GM12878 (cell line): ENCODE measurements at regions not wholly inside any gene's neighbourhood (a gene's known extent, or its start where the extent isn't known, plus 50 kb on each side); places are given as distances from the start of the nearest gene placed in this dataset.

Experiments
- ATAC-seq: fragments of 200-7000 bp; cut with Tn5 transposase; 3 replicates; pipeline ENCODE4 v1.9.1; 2020; ENCODE audit warnings: mild to moderate bottlenecking, moderate library complexity
- BruUV-seq: library from RNA; stranded (reverse); fragments of 400-500 nt; replicated peaks from 2 replicates; lab custom pipeline; 2021; lab: Mats Ljungman, UMichigan
- CTCF ChIA-PET: fragments of 300-600 bp; sonication (Branson Sonifier 250); formaldehyde crosslinking; extraction: SDS; loops from one replicate; lab custom pipeline; 2021; ENCODE audit warnings: inconsistent platforms; lab: Yijun Ruan, JAX
- POLR2A ChIA-PET: fragments of 350-600 bp; formaldehyde crosslinking; extraction: SDS; loops from one replicate; lab custom pipeline; 2021; ENCODE audit warnings: inconsistent platforms; lab: Charles Lee
- RAD21 ChIA-PET: fragments of 300-600 bp; sonication (Branson Sonifier 250); formaldehyde crosslinking; loops from one replicate; lab custom pipeline; 2023; ENCODE audit warnings: antibody characterized with exemption; ENCODE audit not compliant: unreplicated experiment; lab: Charles Lee
- SMC1A ChIA-PET: fragments of 300-600 bp; sonication (Branson Sonifier 250); formaldehyde crosslinking; loops from one replicate; lab custom pipeline; 2023; ENCODE audit not compliant: unreplicated experiment, uncharacterized antibody; lab: Charles Lee
- DNase-seq: peaks from one replicate; pipeline ENCODE4 v3.0.0-alpha.2; 2011; ENCODE audit warnings: low read depth, low spot score
- FAIRE-seq: peaks from 3 replicates; lab custom pipeline; 2011; peaks lifted over from hg19 to GRCh38; lab: Jason Lieb, UNC
- H2AFZ ChIP-seq: 2 replicates; pipeline ENCODE4 v1.6.0; 2011; ENCODE audit warnings: low read depth, low read length, control low read depth; ENCODE audit not compliant: control insufficient read depth
- H3K27ac ChIP-seq: 2 replicates; pipeline ENCODE4 v1.5.1; 2011; ENCODE audit warnings: control low read depth; ENCODE audit not compliant: control insufficient read depth, insufficient read depth
- H3K27me3 ChIP-seq, 2 experiments: replicated peaks in 1 of 2; 2 replicates each; pipeline versions ENCODE4 v1.6.0 to v1.6.1; 2011; ENCODE audit warnings: low read length in 1 of 2; ENCODE audit not compliant: control insufficient read depth in 2 of 2, insufficient read depth in 2 of 2
- H3K36me3 ChIP-seq, 2 experiments: 2 replicates each; pipeline ENCODE4 v1.5.1; 2011; ENCODE audit warnings: low read length in 1 of 2; ENCODE audit not compliant: control insufficient read depth in 2 of 2, insufficient read depth in 2 of 2
- H3K4me1 ChIP-seq: 2 replicates; pipeline ENCODE4 v1.6.1; 2011; ENCODE audit warnings: mild to moderate bottlenecking, low read length, moderate library complexity, mixed read lengths; ENCODE audit not compliant: control insufficient read depth, insufficient read depth
- H3K4me2 ChIP-seq: 2 replicates; pipeline ENCODE4 v1.6.0; 2011; ENCODE audit warnings: control low read depth; ENCODE audit not compliant: control insufficient read depth, insufficient read depth
- H3K4me3 ChIP-seq: fragments of 200-600 bp; sonication (generic); 2 replicates; pipeline ENCODE4 v1.5.1; 2016
- H3K79me2 ChIP-seq: 2 replicates; pipeline ENCODE4 v1.6.0; 2011; ENCODE audit warnings: low read length; ENCODE audit not compliant: control insufficient read depth, insufficient read depth
- H3K9ac ChIP-seq: 2 replicates; pipeline ENCODE4 v1.8.0; 2011; ENCODE audit warnings: low read length, control low read depth, mixed read lengths; ENCODE audit not compliant: control insufficient read depth, insufficient read depth
- H3K9me3 ChIP-seq: replicated peaks from 3 replicates; pipeline ENCODE4 v1.5.1; 2011; ENCODE audit warnings: mild to moderate bottlenecking, low read length; ENCODE audit not compliant: control insufficient read depth, insufficient read depth
- H4K20me1 ChIP-seq: 2 replicates; pipeline ENCODE4 v1.6.0; 2011; ENCODE audit not compliant: control insufficient read depth, insufficient read depth
- BCL11A ChIP-seq: IDR thresholded peaks from 2 replicates; pipeline ENCODE4 v1.6.1; 2011; ENCODE audit warnings: low read depth, low read length
- BMI1 ChIP-seq: fragments of 450-650 bp; IDR thresholded peaks from 2 replicates; pipeline ENCODE4 v1.6.1; 2016; ENCODE audit warnings: mild to moderate bottlenecking, moderate library complexity, borderline replicate concordance
- CREM ChIP-seq: IDR thresholded peaks from 2 replicates; pipeline ENCODE4 v1.6.1; 2014; ENCODE audit warnings: antibody characterized with exemption, low read depth
- HDAC6 ChIP-seq: fragments of 200-600 bp; sonication (generic); IDR thresholded peaks from one replicate; pipeline ENCODE4 v1.8.0; 2017; ENCODE audit warnings: antibody characterized with exemption; ENCODE audit not compliant: unreplicated experiment
- MTA2 ChIP-seq: fragments of 450-650 bp; IDR thresholded peaks from 2 replicates; pipeline ENCODE4 v1.6.1; 2016; ENCODE audit warnings: low read depth, mild to moderate bottlenecking, moderate library complexity
- MXI1 ChIP-seq: fragments of 150-350 bp; IDR thresholded peaks from 2 replicates; pipeline ENCODE4 v1.6.1; 2011; ENCODE audit warnings: low read depth, mild to moderate bottlenecking, inconsistent platforms, low read length, improper control_type of control experiment
- NRF1 ChIP-seq: conservative IDR thresholded peaks from 2 replicates; pipeline ENCODE4 v1.6.1; 2011; ENCODE audit warnings: mild to moderate bottlenecking, low read depth, low read length, improper control_type of control experiment
- POU2F2 ChIP-seq: IDR thresholded peaks from 3 replicates; pipeline ENCODE4 v1.6.1; 2011; ENCODE audit warnings: low read depth, mild to moderate bottlenecking, low read length, borderline replicate concordance
- RAD21 ChIP-seq: IDR thresholded peaks from 2 replicates; pipeline ENCODE4 v1.6.1; 2011; ENCODE audit warnings: mild to moderate bottlenecking, low read depth, low read length, moderate library complexity; ENCODE audit not compliant: insufficient read depth
- RAD51 ChIP-seq: fragments of 450-650 bp; IDR thresholded peaks from 2 replicates; pipeline ENCODE4 v1.6.1; 2016; ENCODE audit warnings: moderate library complexity, mild to moderate bottlenecking, inconsistent platforms
- SREBF2 ChIP-seq: IDR thresholded peaks from 2 replicates; pipeline ENCODE4 v1.6.1; 2012; ENCODE audit warnings: mild to moderate bottlenecking, low read length
- STAT1 ChIP-seq: fragments of 450-650 bp; conservative IDR thresholded peaks from 2 replicates; pipeline ENCODE4 v1.6.1; 2014; ENCODE audit warnings: antibody characterized with exemption, mild to moderate bottlenecking
- WRNIP1 ChIP-seq: IDR thresholded peaks from 2 replicates; pipeline ENCODE4 v1.6.1; 2011; ENCODE audit warnings: low read depth, low read length, improper control_type of control experiment, borderline replicate concordance
- ZBTB40 ChIP-seq: fragments of 450-650 bp; IDR thresholded peaks from 2 replicates; pipeline ENCODE4 v1.6.1; 2016; ENCODE audit warnings: mild to moderate bottlenecking, moderate library complexity, borderline replicate concordance
- ZNF217 ChIP-seq: fragments of 450-650 bp; IDR thresholded peaks from 2 replicates; pipeline ENCODE4 v1.6.1; 2017; ENCODE audit warnings: antibody characterized with exemption, mild to moderate bottlenecking
- ZNF384 ChIP-seq: IDR thresholded peaks from 2 replicates; pipeline ENCODE4 v1.6.1; 2012; ENCODE audit warnings: low read depth, mild to moderate bottlenecking, low read length, improper control_type of control experiment, borderline replicate concordance
- ZNF622 ChIP-seq: fragments of 450-650 bp; IDR thresholded peaks from 2 replicates; pipeline ENCODE4 v1.6.1; 2017; ENCODE audit warnings: mild to moderate bottlenecking, inconsistent platforms
- WGBS: methylation state at CpG from one replicate; pipeline ENCODE4 v1.1.6; 2016; ENCODE audit warnings: low lambda C conversion rate; ENCODE audit not compliant: insufficient replicate concordance, insufficient coverage; ENCODE audit errors: missing lambda C conversion rate; 5-methylcytosine and 5-hydroxymethylcytosine counted together
- in situ Hi-C: fragments of 300-500 bp; cut with MboI; formaldehyde crosslinking; loops from 9 replicates; pipeline ENCODE4 v1.14.3; 2018; ENCODE audit warnings: mixed read lengths
- intact Hi-C: fragments of 100-400 bp; cut with micrococcal nuclease; formaldehyde crosslinking; loops from one replicate; pipeline ENCODE4 v1.14.2; 2022; ENCODE audit not compliant: unreplicated experiment

GRCh38 chr4:24071612-24072372 lies 181.9 kb upstream of the PPARGC1A start:
- Histone ChIP-seq H3K9ac (no peak overlapping the region), H3K4me1 (no peaks in the 10 kb centered on the region), H3K4me2 (no peak overlapping the region), H4K20me1 (no peaks in the 10 kb centered on the region), H3K79me2 (no peaks in the 10 kb centered on the region), H3K36me3 (no peaks in the 10 kb centered on the region), H2AFZ (no peak overlapping the region), H3K9me3 (no peaks in the 10 kb centered on the region), H3K27ac (no peak overlapping the region), H3K27me3 (no peaks in the 10 kb centered on the region), H3K4me3 (no peak overlapping the region)
- DNase-seq (no peak), FAIRE-seq (no peak), ATAC-seq (no peak)
- ChIA-PET SMC1A (no interaction called here), CTCF (no interaction called here), RAD21 (no interaction called here), POLR2A (interaction anchor here (0.6 kb wide), 1 partner anchor 1574 kb away, joined by 3 read pairs; no protein-coding TSS in a partner anchor)
- WGBS: 8% methylated on average over 2 of the region's 2 CpGs
- intact Hi-C loops: no loop called here
- in situ Hi-C loops: no loop called here
- BruUV-seq: no TSS peak
- TF ChIP-seq ZNF217: no peak
- no peak for TF ChIP-seq CREM
- no peak for TF ChIP-seq ZNF384
- no peak for TF ChIP-seq ZBTB40
- no peak for TF ChIP-seq RAD51
- TF ChIP-seq WRNIP1: no peak
- no peak for TF ChIP-seq STAT1
- TF ChIP-seq RAD21: no peak
- no peak for TF ChIP-seq HDAC6
- TF ChIP-seq SREBF2: no peak
- TF ChIP-seq BMI1: no peak
- no peak for TF ChIP-seq BCL11A
- no peak for TF ChIP-seq NRF1
- TF ChIP-seq MTA2: no peak
- no peak for TF ChIP-seq POU2F2
- TF ChIP-seq ZNF622: no peak
- no peak for TF ChIP-seq MXI1
